HEK293T (cell line): ENCODE measurements at regions not wholly inside any gene's neighbourhood (a gene's known extent, or its start where the extent isn't known, plus 50 kb on each side); places are given as distances from the start of the nearest gene placed in this dataset.

ENCODE experiments used
- BHLHE40 ChIP-seq: fragments of 450-650 bp; IDR thresholded peaks from 2 replicates; pipeline ENCODE4 v1.6.1; 2016; ENCODE audit warnings: mild to moderate bottlenecking, moderate library complexity, borderline replicate concordance
- FOXA1 ChIP-seq: fragments of 450-650 bp; IDR thresholded peaks from 2 replicates; pipeline ENCODE4 v1.6.1; 2016; ENCODE audit warnings: mild to moderate bottlenecking
- TARDBP ChIP-seq: fragments of 450-650 bp; IDR thresholded peaks from 2 replicates; pipeline ENCODE4 v1.6.1; 2016

DNA sequence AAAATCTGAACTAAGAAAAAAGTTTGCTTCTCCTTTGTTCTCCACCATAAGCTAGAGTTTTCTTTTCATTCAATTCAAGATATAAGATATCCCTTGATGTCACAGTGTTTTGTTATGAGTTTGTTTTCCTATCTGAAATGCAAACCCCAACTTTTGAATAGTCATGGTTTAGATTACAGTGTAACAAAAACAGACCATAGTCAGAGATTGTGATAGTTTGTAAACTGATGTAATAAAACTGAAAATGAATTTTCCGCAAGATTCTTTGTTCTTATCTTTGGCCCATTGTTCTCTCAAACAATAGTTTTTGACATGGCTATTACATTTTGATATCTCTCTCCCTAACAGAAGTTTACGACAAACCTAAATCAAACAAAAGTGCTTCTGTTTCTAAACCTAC is 121.7 kb upstream of the GADL1 start:
- no peak for TF ChIP-seq TARDBP
- TF ChIP-seq BHLHE40, result no peak
- TF ChIP-seq FOXA1, result no peak
